ENCODE measurements at regions not wholly inside any gene's neighbourhood (a gene's known extent, or its start where the extent isn't known, plus 50 kb on each side); places are given as distances from the start of the nearest gene placed in this dataset.

DNA sequence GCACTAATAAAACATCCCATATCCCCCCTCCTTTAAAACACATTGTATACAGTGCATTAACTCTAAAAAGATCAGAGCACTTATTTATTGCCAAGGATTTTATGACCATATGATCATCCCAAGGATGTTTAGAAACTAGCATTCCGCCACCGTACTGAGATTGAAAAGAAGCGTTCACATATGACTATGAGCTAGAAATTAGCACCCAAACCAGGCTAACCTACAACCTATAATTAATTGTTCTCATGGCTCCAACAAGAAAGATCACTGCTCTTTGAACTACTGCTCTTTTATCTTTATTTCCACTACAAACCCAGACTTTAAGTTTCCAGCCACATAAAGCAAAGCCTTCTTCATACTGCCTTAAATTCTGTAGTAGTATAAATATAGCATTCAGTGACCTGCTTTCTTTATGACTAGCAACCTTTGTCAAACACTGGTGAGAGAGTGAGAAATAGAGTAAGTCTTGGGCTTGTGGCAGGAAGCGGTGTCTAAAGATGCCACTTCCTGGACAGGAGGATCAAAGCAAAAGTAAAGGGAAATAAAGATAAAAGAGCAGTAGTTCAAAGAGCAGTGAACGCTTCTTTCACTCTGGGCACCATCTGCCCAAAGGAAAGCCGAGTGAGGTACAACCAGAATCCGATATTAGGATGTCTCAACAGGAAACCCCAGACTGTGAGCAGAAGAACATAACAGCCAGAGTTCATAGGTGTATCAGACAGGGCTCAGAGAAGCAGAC lies 151.1 kb upstream of the ERCC6L2 start (continued):
- TF ChIP-seq, protein P1, sequence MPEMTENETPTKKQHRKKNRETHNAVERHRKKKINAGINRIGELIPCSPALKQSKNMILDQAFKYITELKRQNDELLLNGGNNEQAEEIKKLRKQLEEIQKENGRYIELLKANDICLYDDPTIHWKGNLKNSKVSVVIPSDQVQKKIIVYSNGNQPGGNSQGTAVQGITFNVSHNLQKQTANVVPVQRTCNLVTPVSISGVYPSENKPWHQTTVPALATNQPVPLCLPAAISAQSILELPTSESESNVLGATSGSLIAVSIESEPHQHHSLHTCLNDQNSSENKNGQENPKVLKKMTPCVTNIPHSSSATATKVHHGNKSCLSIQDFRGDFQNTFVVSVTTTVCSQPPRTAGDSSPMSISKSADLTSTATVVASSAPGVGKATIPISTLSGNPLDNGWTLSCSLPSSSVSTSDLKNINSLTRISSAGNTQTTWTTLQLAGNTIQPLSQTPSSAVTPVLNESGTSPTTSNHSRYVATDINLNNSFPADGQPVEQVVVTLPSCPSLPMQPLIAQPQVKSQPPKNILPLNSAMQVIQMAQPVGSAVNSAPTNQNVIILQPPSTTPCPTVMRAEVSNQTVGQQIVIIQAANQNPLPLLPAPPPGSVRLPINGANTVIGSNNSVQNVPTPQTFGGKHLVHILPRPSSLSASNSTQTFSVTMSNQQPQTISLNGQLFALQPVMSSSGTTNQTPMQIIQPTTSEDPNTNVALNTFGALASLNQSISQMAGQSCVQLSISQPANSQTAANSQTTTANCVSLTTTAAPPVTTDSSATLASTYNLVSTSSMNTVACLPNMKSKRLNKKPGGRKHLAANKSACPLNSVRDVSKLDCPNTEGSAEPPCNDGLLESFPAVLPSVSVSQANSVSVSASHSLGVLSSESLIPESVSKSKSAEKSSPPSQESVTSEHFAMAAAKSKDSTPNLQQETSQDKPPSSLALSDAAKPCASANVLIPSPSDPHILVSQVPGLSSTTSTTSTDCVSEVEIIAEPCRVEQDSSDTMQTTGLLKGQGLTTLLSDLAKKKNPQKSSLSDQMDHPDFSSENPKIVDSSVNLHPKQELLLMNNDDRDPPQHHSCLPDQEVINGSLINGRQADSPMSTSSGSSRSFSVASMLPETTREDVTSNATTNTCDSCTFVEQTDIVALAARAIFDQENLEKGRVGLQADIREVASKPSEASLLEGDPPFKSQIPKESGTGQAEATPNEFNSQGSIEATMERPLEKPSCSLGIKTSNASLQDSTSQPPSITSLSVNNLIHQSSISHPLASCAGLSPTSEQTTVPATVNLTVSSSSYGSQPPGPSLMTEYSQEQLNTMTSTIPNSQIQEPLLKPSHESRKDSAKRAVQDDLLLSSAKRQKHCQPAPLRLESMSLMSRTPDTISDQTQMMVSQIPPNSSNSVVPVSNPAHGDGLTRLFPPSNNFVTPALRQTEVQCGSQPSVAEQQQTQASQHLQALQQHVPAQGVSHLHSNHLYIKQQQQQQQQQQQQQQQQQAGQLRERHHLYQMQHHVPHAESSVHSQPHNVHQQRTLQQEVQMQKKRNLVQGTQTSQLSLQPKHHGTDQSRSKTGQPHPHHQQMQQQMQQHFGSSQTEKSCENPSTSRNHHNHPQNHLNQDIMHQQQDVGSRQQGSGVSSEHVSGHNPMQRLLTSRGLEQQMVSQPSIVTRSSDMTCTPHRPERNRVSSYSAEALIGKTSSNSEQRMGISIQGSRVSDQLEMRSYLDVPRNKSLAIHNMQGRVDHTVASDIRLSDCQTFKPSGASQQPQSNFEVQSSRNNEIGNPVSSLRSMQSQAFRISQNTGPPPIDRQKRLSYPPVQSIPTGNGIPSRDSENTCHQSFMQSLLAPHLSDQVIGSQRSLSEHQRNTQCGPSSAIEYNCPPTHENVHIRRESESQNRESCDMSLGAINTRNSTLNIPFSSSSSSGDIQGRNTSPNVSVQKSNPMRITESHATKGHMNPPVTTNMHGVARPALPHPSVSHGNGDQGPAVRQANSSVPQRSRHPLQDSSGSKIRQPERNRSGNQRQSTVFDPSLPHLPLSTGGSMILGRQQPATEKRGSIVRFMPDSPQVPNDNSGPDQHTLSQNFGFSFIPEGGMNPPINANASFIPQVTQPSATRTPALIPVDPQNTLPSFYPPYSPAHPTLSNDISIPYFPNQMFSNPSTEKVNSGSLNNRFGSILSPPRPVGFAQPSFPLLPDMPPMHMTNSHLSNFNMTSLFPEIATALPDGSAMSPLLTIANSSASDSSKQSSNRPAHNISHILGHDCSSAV (CRISPR knock-in tag; IDR thresholded peaks at IDR 0.05; ENCODE audit: borderline replicate concordance): no peak
- TF ChIP-seq ZNF543 (CRISPR knock-in tag; IDR thresholded peaks at IDR 0.05) (no peak), PHB2 (IDR thresholded peaks at IDR 0.05; ENCODE audit: partially characterized antibody) (no peak), ZNF772 (CRISPR knock-in tag; IDR thresholded peaks at IDR 0.05) (no peak), HOXA3 (CRISPR knock-in tag; IDR thresholded peaks at IDR 0.05) (no peak), ZSCAN20 (CRISPR knock-in tag; IDR thresholded peaks at IDR 0.05; ENCODE audit: borderline replicate concordance) (no peak), SP4 (CRISPR knock-in tag; IDR thresholded peaks at IDR 0.05) (no peak), PAWR (CRISPR knock-in tag; IDR thresholded peaks at IDR 0.05; ENCODE audit: borderline replicate concordance) (no peak), MED8 (CRISPR knock-in tag; IDR thresholded peaks at IDR 0.05; ENCODE audit: insufficient replicate concordance) (no peak), ZSCAN29 (CRISPR knock-in tag; conservative IDR thresholded peaks at IDR 0.05) (no peak), SNAPC2 (CRISPR knock-in tag; IDR thresholded peaks at IDR 0.05) (no peak), MYNN (CRISPR knock-in tag; IDR thresholded peaks at IDR 0.05; ENCODE audit: low read depth) (no peak), KDM5A (IDR thresholded peaks at IDR 0.05; ENCODE audit: borderline replicate concordance, low read length) (no peak), ZNF12 (CRISPR knock-in tag; IDR thresholded peaks at IDR 0.05) (peak; percentile 46; the same call in 1 of the 2 replicates)
- TF ChIP-seq, protein P2, sequence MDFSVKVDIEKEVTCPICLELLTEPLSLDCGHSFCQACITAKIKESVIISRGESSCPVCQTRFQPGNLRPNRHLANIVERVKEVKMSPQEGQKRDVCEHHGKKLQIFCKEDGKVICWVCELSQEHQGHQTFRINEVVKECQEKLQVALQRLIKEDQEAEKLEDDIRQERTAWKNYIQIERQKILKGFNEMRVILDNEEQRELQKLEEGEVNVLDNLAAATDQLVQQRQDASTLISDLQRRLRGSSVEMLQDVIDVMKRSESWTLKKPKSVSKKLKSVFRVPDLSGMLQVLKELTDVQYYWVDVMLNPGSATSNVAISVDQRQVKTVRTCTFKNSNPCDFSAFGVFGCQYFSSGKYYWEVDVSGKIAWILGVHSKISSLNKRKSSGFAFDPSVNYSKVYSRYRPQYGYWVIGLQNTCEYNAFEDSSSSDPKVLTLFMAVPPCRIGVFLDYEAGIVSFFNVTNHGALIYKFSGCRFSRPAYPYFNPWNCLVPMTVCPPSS (IDR thresholded peaks at IDR 0.05): no peak
- TF ChIP-seq, protein P3, sequence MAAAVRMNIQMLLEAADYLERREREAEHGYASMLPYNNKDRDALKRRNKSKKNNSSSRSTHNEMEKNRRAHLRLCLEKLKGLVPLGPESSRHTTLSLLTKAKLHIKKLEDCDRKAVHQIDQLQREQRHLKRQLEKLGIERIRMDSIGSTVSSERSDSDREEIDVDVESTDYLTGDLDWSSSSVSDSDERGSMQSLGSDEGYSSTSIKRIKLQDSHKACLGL (CRISPR knock-in tag; IDR thresholded peaks at IDR 0.05): no peak
- TF ChIP-seq, protein P4, sequence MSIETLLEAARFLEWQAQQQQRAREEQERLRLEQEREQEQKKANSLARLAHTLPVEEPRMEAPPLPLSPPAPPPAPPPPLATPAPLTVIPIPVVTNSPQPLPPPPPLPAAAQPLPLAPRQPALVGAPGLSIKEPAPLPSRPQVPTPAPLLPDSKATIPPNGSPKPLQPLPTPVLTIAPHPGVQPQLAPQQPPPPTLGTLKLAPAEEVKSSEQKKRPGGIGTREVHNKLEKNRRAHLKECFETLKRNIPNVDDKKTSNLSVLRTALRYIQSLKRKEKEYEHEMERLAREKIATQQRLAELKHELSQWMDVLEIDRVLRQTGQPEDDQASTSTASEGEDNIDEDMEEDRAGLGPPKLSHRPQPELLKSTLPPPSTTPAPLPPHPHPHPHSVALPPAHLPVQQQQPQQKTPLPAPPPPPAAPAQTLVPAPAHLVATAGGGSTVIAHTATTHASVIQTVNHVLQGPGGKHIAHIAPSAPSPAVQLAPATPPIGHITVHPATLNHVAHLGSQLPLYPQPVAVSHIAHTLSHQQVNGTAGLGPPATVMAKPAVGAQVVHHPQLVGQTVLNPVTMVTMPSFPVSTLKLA (IDR thresholded peaks at IDR 0.05): no peak

All from HepG2 (cell line).